CD4-positive, alpha-beta T cell treated with Interferon alpha-2 for 1 hour (primary cell): ENCODE measurements at regions not wholly inside any gene's neighbourhood (a gene's known extent, or its start where the extent isn't known, plus 50 kb on each side); places are given as distances from the start of the nearest gene placed in this dataset.
"Not testable (repeated sequence)": the region's sequence is repeated elsewhere in the genome, so short reads cannot be mapped to it uniquely, and the experiment has no call there.

Experiments
- DNase-seq, 2 donors: peaks; one replicate each; pipeline ENCODE4 v3.0.0-alpha.2; 2020 to 2022

GRCh38 chrX:42290608-42291007, 367.3 kb upstream of the CASK start:
- peak in 1 of 2 donors; percentile 12 for DNase-seq

- DNase-seq: peak in 1 of 2 donors; percentile 0
Observed at GRCh38 chrX:42289492-42290385, 366.4 kb upstream of the CASK start.

- not testable (repeated sequence) for DNase-seq
Observed at GRCh38 chrX:42285681-42286080, 362.3 kb upstream of the CASK start.

- no peak for DNase-seq
Observed at GRCh38 chrX:42276982-42277690, 353.8 kb upstream of the CASK start.

- DNase-seq: no peak
Observed at GRCh38 chrX:42274151-42274550, 350.8 kb upstream of the CASK start.

- DNase-seq: no peak
Observed at GRCh38 chrX:42273387-42273786, 350.0 kb upstream of the CASK start.

GRCh38 chrX:42269186-42269585, 345.8 kb upstream of the CASK start:
- no peak for DNase-seq

GRCh38 chrX:42260854-42261253, 337.5 kb upstream of the CASK start:
- DNase-seq: no peak

- DNase-seq: no peak
Observed at GRCh38 chrX:42248226-42248625, 324.9 kb upstream of the CASK start.

- DNase-seq: no peak
Observed at GRCh38 chrX:42247241-42247640, 323.9 kb upstream of the CASK start.

GRCh38 chrX:42246814-42247213, 323.5 kb upstream of the CASK start:
- DNase-seq: no peak

GRCh38 chrX:42242004-42242403, 318.6 kb upstream of the CASK start:
- no peak for DNase-seq

GRCh38 chrX:42241421-42241820, 318.1 kb upstream of the CASK start:
- no peak for DNase-seq

- no peak for DNase-seq
Observed at GRCh38 chrX:42237956-42238355, 314.6 kb upstream of the CASK start.

- no peak for DNase-seq
Observed at GRCh38 chrX:42229533-42229932, 306.2 kb upstream of the CASK start.

- no peak for DNase-seq
Observed at GRCh38 chrX:42220666-42221065, 297.3 kb upstream of the CASK start.

GRCh38 chrX:42220083-42220482, 296.7 kb upstream of the CASK start:
- DNase-seq: no peak

GRCh38 chrX:42219231-42219630, 295.9 kb upstream of the CASK start:
- DNase-seq: no peak

GRCh38 chrX:42195506-42195905, 272.2 kb upstream of the CASK start:
- no peak for DNase-seq

GRCh38 chrX:42189576-42189975, 266.2 kb upstream of the CASK start:
- DNase-seq: no peak

- no peak for DNase-seq
Observed at GRCh38 chrX:42188730-42189129, 265.4 kb upstream of the CASK start.

GRCh38 chrX:42176789-42177188, 253.4 kb upstream of the CASK start:
- no peak for DNase-seq

- no peak for DNase-seq
Observed at GRCh38 chrX:42175843-42176242, 252.5 kb upstream of the CASK start.

- peak in 1 of 2 donors; percentile 0 for DNase-seq
Observed at GRCh38 chrX:42157923-42158322, 234.6 kb upstream of the CASK start.
